Stimulated activated CD4-positive, alpha-beta T cell treated with anti-CD3 and anti-CD28 coated beads, Interleukin-4, amount 100 ng/mL, for 4 hours (primary cell): ENCODE measurements at regions not wholly inside any gene's neighbourhood (a gene's known extent, or its start where the extent isn't known, plus 50 kb on each side); places are given as distances from the start of the nearest gene placed in this dataset.

Experiments used
- DNase-seq, 2 experiments: peaks; one replicate each; pipeline ENCODE4 v3.0.0-alpha.2; 2020

DNA sequence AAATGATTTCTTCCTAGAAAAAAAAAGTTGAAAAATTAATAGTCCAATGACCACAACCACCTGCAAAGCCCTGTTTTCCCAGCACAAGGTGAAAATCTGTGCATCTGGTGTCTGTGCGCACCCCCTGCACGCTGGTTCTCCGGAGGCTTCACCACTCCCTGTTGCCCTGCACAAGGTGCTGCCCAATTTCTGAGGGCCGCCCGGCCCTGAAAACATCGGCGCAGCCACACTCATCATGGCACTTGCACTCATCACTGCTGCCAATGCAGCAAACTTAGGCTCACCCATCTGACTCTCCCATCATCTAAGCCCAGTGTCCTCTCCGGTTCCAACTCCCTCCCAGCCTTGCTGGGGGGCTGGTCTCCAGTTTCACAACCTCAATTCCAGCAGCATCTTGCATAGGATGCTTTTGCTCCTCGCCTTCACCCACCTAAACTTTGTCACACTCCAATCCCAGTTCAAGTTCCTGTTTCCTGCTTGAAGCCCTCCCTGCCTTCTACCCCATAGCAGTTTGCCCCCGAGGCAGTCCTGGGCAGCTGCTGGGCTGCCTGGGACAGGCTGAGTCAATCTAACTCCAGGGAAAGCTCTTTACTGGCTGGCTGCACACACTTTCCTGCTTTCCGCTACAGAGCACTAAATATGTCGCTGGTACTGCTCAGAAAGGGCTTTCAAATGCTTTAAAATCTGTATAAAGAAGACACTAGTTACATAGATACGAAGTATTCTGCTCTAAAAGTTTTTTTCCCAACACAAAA, 522.5 kb upstream of the ID2 start:
- no peak for DNase-seq

DNA sequence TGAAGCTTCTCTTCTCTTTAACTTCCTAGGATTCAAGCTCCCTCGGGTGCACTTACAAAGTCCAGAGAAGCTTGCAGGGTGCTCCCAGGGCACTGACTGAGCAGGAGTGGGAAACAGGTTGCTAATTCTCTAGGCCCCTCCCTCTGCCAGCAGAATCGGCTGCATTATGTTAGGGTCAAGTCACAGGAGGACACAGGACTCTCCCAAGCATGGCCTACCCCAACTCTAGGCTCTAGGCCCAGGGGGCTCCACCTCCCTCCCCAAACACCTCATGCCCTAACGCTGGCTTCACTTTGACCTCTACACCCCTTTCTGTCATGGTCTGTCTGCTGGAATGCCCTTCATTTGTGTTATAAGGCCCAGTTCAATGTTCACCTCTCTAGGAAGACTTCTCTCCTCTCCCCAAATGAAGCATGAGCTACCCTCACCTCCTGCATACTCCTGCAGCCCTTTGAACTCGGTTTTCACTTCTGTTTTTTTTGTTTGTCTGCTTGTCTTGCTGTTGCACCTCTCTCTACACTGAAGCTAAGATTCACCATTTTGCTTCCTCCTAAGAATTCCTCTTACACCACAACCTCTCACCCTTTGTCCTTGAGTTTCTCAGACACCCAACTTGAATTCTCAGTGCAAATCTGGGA, 521.8 kb upstream of the ID2 start:
- DNase-seq: no peak

DNA sequence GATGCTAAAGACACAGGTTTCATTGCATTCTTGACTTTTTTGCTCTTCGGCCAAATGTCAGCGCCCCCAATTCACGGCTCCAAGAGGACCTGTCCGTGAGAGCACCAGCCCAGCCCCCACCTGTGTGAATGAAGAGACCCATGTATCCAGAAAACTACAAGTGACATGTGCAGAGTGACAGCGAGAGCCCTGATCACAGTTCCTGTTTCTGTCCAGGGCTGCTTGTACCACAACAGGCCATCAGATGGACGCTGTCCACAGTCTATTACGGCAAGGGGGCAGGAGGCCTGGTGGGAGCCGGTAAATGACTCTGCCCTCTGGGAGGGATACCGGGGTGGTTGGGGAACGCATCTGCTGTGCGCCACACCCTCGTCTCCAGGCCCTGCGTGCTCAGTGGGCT, 520.9 kb upstream of the ID2 start:
- DNase-seq: no peak

DNA sequence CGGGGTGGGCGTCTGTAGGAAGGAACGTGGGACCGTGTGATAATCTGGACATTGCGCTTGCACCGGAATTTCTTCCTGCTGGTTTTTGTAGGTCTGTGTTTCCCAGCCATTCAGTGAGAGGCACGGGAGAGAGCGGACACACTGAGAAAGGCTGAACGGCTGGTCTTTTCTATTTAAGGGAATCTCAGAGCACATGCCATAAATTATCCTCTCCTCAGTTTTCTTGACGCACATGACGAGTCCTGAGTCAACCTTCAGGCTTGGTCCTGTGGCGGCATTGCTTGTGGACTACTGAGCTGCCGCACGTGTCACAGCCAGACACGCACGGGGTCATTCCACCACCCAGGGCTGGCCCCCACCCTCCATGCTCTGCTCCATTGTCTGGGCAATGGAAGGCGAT, 519.3 kb upstream of the ID2 start:
- DNase-seq: no peak

- DNase-seq: no peak
Observed at GRCh38 chr2:8165550-8165949, 516.3 kb upstream of the ID2 start.

DNA sequence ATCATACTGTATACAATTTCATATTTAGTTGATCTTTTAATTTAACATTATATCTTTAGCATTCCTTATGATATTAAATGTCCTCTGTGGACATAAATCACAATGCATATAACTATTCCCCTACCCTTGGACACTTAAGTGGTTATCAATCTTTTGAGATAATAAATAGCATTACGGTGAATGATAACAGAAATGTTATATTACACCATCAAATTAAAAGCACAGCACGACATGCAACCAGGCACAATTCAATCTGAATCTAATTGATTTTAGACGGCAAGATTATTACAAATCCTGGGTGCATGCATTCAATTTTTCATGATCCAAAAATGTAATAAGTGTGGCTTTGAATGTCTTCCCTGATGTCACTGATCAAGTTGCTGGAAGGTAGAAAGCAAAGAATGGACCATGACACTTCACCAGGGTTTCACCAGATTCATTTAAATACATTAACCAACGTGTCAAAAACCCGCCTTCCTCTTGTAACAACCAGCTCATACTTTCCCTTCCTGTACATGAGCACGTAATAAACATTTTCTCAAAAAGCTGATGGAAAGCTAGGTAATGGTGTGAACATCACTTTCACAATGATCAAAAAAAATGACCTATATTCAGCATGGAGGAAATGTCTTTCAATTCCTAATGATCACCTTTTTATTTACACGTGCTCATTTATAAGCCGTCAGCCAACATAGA, 513.7 kb upstream of the ID2 start:
- no peak for DNase-seq

GRCh38 chr2:8168876-8169424, 512.9 kb upstream of the ID2 start:
- no peak for DNase-seq

- DNase-seq: no peak
Observed at GRCh38 chr2:8169443-8169842, 512.4 kb upstream of the ID2 start.

GRCh38 chr2:8170552-8171327, 511.1 kb upstream of the ID2 start:
- DNase-seq: no peak

- no peak for DNase-seq
Observed at GRCh38 chr2:8171608-8172007, 510.2 kb upstream of the ID2 start.

GRCh38 chr2:8172661-8173060, 509.2 kb upstream of the ID2 start:
- no peak for DNase-seq

- no peak for DNase-seq
Observed at GRCh38 chr2:8174641-8175257, 507.1 kb upstream of the ID2 start.

GRCh38 chr2:8176887-8177286, 505.0 kb upstream of the ID2 start:
- DNase-seq: no peak

GRCh38 chr2:8177566-8177965, 504.3 kb upstream of the ID2 start:
- DNase-seq: no peak

DNA sequence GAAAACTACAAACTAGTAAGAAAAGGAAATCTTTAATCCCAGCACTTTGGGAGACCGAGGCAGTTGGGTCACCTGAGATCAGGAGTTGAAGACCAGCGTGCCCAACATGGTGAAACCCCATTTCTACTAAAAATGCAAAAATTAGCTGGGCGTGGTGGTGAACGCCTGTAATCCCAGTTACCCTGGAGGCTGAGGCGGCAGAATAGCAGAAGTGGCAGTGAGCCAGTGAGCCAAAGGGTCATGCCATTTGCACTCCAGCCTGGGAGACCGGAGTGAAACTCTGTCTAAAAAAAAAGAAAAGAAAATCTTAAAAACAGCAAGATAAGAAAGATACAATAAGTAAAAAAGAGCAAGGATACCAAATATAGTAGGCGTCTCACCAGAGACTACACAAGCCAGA, 502.9 kb upstream of the ID2 start:
- DNase-seq: no peak

DNA sequence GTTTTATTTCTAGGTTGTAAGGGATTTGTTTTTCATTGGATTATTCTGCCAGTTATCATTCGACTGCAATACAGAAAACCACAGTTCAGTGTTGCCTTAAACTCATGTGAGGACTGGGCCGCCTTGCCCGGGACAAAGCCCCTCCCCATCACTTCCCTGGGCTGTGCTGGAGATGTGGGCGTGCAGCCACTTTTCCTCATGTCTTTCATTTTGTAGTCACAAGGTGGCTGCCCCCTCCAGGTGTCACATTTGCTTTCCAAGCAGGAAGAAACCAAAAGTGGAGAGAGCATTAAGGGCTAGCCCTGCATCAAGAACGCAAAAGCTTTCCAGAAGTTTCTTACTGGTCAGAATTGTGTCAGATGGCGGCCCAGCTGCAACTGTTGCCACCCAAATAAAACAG, 492.5 kb upstream of the ID2 start:
- DNase-seq: no peak

GRCh38 chr2:8190279-8190678, 491.6 kb upstream of the ID2 start:
- no peak for DNase-seq

DNA sequence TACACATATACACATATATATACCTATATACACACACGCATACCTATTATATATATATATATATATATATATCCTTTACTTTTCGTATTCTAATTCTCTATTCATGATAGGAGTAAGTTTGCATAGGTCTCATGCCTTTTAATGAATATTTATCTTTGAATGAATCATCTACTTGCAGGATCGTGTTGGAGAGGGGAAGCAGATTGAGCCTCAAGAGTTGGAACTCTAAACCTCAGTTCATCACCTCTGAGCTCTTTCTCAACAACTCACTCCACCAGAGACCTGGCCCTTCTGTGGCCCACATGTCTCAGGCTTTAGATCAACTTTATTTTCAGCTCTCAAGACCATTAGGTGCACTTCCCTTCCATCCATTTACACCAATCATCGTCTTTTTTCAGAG, 490.4 kb upstream of the ID2 start:
- no peak for DNase-seq

GRCh38 chr2:8193146-8193545, 488.7 kb upstream of the ID2 start:
- DNase-seq: no peak

- DNase-seq: no peak
Observed at GRCh38 chr2:8193686-8194615, 487.9 kb upstream of the ID2 start.

DNA sequence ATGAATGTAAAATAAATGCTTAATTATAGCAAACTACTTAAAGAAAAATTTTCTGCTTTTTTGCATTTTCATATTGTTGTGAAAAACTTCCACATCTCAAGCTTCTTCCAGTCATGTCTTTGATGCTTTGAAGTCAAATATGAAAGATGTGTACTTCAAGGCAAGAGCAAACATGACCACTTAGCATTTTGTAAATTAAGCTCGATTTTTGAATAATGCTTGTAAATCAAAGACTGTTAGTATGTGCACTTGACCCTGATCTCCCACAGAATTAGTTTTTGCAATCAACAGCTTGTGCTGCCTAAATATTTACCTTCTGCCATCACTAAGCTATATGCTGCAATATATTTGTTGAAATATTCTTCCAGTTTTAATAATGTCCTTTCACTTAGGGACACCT, 486.1 kb upstream of the ID2 start:
- DNase-seq: no peak

DNA sequence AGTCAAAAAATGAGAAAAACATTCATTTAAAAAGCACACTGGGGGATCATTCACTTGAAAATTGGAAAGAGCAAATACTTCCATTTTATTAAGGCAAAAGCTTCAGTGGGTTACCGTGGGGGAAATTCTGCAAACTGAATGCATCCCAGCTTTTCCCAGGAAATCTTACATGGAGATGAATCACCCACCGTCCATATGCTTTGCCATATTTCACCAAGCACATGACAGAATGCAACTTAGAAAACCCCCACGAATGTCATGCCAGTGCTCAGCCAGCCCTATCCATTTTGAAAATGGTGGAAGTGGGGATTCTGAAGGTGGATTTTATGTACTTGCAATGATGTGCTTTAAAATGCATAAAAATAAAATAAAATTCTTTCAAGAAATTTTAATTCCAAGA, 485.5 kb upstream of the ID2 start:
- no peak for DNase-seq
